GM19324 (cell line): ENCODE measurements at regions not wholly inside any gene's neighbourhood (a gene's known extent, or its start where the extent isn't known, plus 50 kb on each side); places are given as distances from the start of the nearest gene placed in this dataset.
"Not testable (repeated sequence)": the region's sequence is repeated elsewhere in the genome, so short reads cannot be mapped to it uniquely, and the experiment has no call there.

Source experiments
- ATAC-seq: cut with Tn5 transposase; IDR thresholded peaks from one replicate; pipeline ENCODE4 v1.9.1; 2021; ENCODE audit warnings: mild to moderate bottlenecking, moderate library complexity; ENCODE audit not compliant: unreplicated experiment, low FRiP score

GRCh38 chr5:27769748-27770402, 731.5 kb upstream of the CDH9 start:
- no peak for ATAC-seq

DNA sequence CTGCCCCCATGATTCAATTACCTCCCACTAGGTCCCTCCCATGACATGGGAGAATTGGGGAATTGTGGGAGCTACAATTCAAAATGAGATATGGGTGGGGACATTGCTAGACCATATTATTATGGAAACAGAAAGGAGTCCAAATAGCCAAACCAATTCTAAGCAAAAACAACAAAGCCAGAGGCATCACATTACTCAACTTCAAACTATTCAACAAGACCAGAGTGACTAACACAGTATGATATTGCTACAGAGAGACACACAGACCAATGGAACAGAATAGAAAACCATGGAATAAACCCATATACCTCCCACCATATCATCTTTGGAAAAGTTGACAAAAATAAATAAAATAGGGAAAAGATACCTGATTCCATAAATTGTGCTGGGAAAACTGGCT, 710.5 kb upstream of the CDH9 start:
- no peak for ATAC-seq

DNA sequence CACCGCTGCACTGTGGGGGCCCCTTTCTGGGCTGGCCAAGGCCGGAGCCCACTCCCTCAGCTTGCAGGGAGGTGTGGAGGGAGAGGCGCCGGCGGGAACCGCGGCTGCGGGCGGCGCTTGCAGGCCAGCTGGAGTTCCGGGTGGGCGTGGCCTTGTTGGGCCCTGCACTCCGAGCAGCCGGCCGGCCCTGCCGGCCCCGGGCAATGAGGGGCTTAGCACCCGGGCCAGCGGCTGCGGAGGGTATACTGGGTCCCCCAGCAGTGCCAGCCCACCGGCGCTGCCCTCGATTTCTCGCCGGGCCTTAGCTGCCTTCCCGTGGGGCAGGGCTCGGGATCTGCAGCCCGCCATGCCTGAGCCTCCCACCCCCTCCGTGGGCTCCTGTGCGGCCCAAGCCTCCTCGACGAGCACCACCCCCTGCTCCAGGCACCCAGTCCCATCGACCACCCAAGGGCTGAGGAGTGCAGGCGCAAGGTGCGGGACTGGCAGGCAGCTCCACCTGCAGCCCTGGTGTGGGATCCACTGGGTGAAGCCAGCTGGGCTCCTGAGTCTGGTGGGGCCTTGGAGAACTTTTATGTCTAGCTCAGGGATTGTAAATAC, 705.1 kb upstream of the CDH9 start:
- ATAC-seq = not testable (repeated sequence)

- ATAC-seq = no peak
These were observed 704.4 kb upstream of the CDH9 start for GRCh38 chr5:27742805-27743204.

GRCh38 chr5:27734838-27735237, 696.5 kb upstream of the CDH9 start:
- ATAC-seq = no peak

GRCh38 chr5:27733237-27733636, 694.9 kb upstream of the CDH9 start:
- ATAC-seq = no peak

DNA sequence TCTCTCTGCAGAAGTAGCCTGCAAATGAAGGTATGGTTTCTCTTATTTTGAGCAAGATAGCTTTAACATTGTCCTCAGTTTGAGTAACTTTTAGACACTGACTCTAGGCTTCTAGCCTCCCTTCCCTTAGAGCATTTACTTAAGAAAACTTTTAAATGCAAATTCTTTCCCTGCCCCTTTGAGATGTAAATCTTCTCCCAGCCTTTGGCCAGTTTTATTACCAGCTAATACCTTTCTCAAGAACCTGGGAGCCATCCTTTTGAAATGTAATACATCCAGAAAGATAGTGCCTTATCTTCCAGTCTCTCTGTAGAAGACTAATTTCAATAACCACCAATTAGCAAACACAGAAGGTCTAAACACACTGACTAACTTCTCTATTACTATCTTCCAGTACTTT, 688.9 kb upstream of the CDH9 start:
- ATAC-seq = no peak

DNA sequence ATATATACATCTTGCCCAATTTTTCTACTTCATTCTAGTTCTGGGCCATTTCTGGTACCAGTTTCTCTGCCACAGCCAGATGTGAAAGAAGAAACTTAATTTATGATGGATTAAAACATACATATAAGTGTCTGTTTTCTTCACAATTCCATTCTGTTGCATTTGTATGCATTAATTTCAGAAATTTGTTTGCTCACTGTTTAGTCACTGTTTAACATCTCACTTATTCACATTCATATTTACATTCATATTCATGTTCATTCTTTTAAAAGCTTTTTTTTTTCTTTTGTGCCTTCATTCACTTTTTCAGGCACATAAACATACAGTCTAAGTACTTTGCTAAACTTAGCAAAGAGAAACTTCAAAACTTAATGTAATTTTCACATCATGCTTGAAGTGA, 684.0 kb upstream of the CDH9 start:
- no peak for ATAC-seq

DNA sequence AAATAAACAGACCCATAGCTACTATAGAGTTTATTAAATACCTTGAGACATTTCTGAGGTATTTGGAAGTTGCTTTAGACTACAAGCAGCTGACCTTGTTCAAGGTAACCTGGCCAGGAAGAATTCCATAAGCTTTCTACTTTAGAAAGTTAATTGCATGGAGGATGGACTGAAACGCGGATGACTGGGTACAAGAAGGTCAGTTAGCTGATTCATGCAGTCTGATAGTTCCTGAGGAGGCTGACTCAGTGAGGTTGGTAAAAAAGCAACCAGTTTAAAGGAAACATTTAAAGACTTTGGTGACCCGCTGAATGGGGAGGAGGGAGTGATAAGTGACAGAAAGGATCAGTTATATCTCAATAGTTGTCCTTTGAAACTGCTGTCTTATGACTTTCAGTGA, 670.1 kb upstream of the CDH9 start:
- no peak for ATAC-seq

DNA sequence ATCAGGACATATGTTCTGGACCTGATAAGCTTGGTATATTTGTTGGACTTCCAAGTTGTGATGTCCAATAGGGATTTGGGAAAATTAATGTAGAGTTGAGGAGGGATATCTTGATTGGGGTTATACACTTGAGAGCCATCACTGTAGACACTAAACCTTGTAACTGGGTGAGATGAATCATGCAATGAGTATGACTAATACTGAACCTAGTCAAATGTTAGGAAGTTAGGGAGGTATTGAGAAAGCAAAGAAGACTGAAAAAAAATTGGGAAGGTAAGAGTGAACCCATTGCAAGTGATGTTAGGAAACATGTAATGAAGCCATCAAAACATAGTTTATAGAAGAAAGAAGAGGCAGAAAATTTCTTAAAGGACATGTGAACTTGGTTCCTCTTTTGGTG, 668.4 kb upstream of the CDH9 start:
- ATAC-seq = no peak

- no peak for ATAC-seq
These were observed 667.3 kb upstream of the CDH9 start for GRCh38 chr5:27705661-27706060.

DNA sequence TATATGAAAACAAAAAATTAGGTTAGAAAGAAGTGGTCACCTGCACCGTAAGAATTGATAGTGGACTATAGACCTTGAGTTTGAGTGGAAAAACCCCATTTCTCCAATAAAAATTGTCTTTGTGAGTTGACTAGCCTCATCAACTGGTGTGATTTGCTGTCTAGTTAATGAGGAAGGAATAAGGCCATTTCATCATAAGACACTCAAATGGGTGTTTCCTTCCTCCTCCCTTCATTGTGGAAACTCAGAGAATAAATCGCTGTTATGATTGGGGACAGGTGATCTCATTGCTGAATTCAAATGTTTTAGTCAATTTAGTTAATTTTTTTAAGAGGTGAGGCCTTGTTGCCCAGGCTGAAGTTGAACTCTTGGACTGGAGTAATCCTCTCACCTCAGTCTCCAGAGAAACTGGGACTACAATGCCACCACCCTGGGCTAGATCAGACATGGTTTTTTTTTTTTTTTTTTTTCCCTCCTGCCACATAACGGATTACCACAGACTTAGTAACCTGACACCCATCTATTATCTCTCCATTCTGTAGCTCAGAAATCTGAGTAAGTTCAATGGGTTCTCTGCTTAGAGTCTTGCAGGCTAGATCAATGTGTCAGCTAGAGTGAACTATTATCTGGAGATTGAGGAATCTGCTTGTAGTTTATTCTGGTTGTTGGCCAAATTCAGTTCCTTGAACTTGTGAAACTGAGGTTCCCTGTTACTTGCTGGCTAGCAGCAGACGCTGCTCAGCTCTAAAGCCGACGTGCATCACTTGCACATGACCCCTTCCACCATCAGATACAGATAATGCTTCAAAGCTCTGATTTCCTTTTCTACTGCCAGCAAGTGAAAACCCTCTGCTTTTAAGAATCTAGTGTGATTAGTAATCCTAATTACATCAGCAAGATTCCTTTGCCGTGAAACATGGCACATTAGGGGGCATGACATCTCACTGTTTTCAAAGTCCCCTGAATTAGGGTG, 663.8 kb upstream of the CDH9 start:
- ATAC-seq = no peak

DNA sequence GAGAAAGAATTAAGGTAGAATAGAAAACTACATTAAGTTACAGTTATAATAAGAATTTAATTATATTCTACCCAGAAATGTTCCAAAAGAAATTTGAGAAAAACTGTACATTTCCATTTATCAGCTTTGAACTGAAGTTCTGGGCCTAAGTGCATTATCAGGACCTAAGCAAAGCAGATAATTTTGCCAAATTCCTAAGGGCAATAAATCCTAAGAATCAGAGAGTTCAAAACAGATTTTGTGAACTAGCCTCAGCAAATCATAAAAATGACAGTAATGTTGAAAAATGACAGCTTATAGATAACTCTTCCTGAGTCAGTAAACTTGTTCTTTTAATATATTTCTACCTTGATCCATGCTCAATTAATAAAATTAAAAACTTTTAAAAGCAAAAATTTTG, 662.1 kb upstream of the CDH9 start:
- no peak for ATAC-seq

DNA sequence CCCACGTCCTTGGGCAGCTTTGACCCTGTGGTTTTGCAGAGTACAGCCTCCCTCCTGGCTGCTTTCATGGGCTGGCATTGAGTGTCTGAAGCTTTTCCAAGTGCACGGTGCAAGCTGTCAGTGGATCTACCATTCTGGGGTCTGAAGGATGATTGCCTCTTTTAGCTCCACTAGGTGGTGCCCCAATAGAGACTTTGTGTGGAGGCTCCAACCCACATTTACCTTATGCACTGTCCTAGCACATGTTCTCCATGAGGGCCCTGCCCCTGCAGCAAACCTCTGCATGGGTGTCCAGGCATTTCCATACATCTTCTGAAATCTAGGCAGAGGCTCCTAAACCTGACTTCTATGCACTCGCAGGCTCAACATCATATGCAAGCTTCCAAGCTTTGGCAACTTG, 644.2 kb upstream of the CDH9 start:
- no peak for ATAC-seq

DNA sequence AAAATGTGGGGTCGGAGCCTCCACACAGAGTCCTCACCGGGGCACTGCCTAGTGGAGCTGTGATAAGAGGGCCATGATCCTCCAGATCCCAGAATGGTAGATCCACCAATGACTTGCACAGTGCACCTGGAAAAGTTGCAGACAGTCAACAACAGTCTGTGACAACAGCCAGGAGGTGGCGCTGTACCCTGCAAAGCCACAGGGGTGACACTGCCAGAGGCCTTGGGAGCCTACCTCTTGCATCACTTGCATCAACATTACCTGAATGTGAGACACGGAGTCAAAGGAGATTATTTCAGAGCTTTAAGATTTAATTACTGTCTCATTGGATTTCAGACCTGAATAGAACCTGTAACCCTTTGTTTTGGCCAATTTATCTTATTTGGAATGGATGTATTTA, 614.1 kb upstream of the CDH9 start:
- no peak for ATAC-seq

- ATAC-seq = no peak
These were observed 600.7 kb upstream of the CDH9 start for GRCh38 chr5:27639005-27639612.

DNA sequence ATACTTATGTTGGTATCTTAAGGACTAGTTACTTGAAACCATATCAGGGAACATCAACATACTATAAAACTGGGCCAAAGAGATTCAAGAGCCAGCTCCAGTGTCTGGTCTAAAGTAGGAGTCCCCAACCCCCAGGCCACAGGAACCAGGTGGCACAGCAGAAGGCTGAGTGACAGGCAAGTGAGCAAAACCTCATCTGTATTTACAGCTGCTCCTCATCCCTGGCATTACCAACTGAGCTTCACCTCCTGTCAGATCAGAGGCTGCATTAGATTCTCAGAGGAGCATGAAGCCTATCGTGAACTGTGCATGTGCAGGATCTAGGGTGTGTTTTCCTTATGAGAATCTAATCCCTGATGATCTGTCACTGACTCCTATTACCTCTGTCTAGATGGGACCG, 581.6 kb upstream of the CDH9 start:
- no peak for ATAC-seq

- ATAC-seq = no peak
These were observed 573.8 kb upstream of the CDH9 start for GRCh38 chr5:27612161-27612560.

- no peak for ATAC-seq
These were observed 570.6 kb upstream of the CDH9 start for GRCh38 chr5:27608992-27609391.

- ATAC-seq = no peak
These were observed 560.2 kb upstream of the CDH9 start for GRCh38 chr5:27598576-27598975.

GRCh38 chr5:27594141-27594540, 555.8 kb upstream of the CDH9 start:
- ATAC-seq = no peak
